Activated CD4-positive, alpha-beta T cell treated with anti-CD3 and anti-CD28 coated beads for 36 hours (primary cell): ENCODE measurements at regions not wholly inside any gene's neighbourhood (a gene's known extent, or its start where the extent isn't known, plus 50 kb on each side); places are given as distances from the start of the nearest gene placed in this dataset.

Source experiments
- ATAC-seq: fragments of 200-7000 bp; cut with Tn5 transposase; one replicate; pipeline ENCODE4 v1.10.0; 2021; ENCODE audit warnings: mild to moderate bottlenecking, moderate library complexity
- CTCF ChIA-PET: fragments of 350-600 bp; sonication (Branson Sonifier 250); formaldehyde crosslinking; loops from one replicate; lab custom pipeline; 2021; ENCODE audit warnings: antibody characterized with exemption; lab: Charles Lee
- POLR2A ChIA-PET: fragments of 350-600 bp; sonication (Branson Sonifier 250); formaldehyde crosslinking; loops from one replicate; lab custom pipeline; 2021; ENCODE audit warnings: antibody characterized with exemption, inconsistent platforms; lab: Charles Lee
- DNase-seq: peaks from one replicate; pipeline ENCODE4 v3.0.0-alpha.2; 2020
- H3K27ac Mint-ChIP-seq: one replicate; pipeline ENCODE4 v1.8.0; 2021; ENCODE audit warnings: mixed read lengths
- H3K27me3 Mint-ChIP-seq: one replicate; pipeline ENCODE4 v1.8.0; 2021; ENCODE audit warnings: mixed read lengths
- H3K36me3 Mint-ChIP-seq: one replicate; pipeline ENCODE4 v1.8.0; 2021; ENCODE audit warnings: low read depth, mixed read lengths
- H3K4me1 Mint-ChIP-seq: one replicate; pipeline ENCODE4 v1.8.0; 2021; ENCODE audit warnings: mixed read lengths
- H3K4me3 Mint-ChIP-seq: one replicate; pipeline ENCODE4 v1.8.0; 2021; ENCODE audit warnings: mild to moderate bottlenecking, moderate library complexity, mixed read lengths
- H3K9me3 Mint-ChIP-seq: one replicate; pipeline ENCODE4 v1.8.0; 2021; ENCODE audit warnings: low read depth, mixed read lengths
- intact Hi-C, 2 experiments: fragments of 100-400 bp; cut with DNase I in 1 of 2; cut with micrococcal nuclease in 1 of 2; formaldehyde crosslinking; loops; one replicate each; pipeline versions ENCODE4 v1.14.2 to v1.15.1; 2022 to 2024; cut with DNase I, micrococcal nuclease

DNA sequence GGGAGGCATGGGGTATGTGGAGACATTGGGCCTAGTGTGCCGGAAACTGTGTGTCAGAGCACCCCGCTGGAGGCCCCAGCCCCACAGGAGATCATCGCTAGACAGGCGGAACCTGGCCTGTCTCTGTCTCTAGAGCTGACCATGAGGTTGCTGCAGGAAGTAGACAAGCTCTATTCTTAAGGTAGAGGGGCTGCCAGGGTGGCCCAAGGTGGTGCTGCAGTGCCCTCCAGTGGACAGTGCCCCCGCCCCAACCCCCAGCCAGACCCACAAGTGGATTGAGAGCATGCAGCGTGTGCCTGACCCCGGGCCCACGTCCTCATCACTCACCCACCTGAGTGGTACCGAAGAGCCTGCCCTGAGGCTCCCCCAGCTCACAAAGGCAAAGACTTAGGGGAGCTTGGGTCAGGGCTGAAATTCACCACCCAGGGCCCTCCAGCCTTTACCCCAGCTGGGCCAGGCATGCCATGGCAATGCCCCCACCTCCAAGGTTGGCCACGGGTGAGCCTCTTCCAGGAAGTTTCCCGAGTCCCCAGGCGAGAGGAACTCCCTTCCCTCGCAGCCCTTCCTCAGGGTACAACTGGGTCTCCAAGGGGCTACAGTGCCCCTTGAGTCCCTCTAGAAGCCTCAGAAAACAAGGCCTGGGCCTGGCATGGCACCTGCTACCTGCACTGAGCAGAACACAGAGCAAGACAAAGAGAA lies 155.0 kb downstream of the TTC32 start:
- CTCF ChIA-PET: interaction anchor here (0.7 kb wide), 1 partner anchor 765 kb away, joined by 3 read pairs; no protein-coding TSS in a partner anchor
- Mint-ChIP-seq H3K4me1 (no peaks in the 10 kb centered on the region), H3K27me3 (no peaks in the 10 kb centered on the region), H3K27ac (no peak overlapping the region), H3K36me3 (no peaks in the 10 kb centered on the region), H3K4me3 (no peak overlapping the region), H3K9me3 (no peaks in the 10 kb centered on the region)
- intact Hi-C loops: no loop called here
- DNase-seq (peak; percentile 40), ATAC-seq (no peak)
- POLR2A ChIA-PET: no interaction called here

DNA sequence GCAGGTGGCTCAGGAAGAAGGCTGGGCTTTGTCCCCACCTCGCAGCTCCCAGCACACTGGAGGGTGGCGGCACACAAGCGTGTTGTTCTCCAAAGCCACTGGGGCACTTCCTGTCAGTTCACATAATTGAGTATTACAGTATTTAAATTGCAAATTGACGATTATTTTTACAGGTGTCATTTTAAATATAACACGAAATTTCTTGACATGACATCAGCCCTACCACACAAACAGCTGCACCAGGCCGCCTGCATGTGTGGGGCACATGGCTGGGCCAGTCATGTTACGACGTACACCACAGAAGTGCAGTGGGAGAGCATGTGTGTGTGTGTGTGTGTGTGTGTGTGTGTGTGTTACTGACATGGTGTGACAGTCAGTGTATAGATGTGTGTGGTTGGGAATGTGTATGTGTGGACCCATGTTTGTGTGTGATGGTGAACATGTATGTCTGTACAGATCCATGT lies 155.6 kb downstream of the TTC32 start:
- no peak overlapping the region for H3K4me3 Mint-ChIP-seq
- H3K27me3 Mint-ChIP-seq: peaks cover 2% of the 10 kb centered on the region
- H3K36me3 Mint-ChIP-seq: no peaks in the 10 kb centered on the region
- DNase-seq: no peak
- ChIA-PET CTCF (no interaction called here), POLR2A (no interaction called here)
- H3K27ac Mint-ChIP-seq: no peak overlapping the region
- no peaks in the 10 kb centered on the region for H3K4me1 Mint-ChIP-seq
- no peak for ATAC-seq
- H3K9me3 Mint-ChIP-seq: no peaks in the 10 kb centered on the region
- intact Hi-C loops: no loop called here

DNA sequence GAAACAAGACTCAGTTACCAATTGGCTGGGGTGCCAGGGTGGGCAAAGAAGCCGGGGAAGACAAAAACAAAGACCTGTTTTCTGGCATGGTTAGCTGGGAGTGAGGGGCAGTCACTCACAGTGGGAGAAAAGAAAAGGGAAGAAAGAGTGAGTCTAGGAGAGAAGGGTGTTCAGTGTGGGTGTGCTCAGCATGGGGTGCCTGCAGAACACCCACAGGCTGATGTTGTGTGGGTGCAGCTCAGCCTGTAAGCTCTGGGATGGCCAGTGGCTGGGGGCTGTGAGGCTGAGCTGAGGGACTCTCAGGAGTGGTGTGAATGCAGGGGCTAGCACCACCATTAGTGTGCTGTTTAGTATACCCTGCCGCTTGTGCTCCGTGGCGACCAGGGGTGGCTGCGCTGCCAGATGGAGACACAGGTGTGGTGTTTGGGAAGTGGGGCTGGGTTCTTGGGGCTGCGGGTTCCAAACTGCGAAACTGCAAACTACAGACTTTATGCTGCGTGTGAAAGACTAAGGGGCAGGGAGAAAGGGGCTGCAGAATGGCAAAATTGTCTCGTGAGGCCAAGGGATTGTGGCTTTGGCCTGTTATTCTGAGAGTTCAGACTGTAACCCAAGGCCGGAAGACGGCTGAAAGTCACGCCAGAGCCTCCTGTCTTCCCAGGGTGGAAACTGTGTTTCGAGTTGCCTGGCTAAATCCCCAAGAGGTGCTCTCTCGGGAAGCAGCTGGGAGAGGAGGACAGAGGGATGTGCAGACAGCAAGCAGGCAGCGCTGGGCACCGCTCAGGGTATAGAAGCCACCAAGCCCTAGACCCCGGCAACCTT lies 156.3 kb downstream of the TTC32 start:
- Mint-ChIP-seq H3K9me3 (no peaks in the 10 kb centered on the region), H3K27ac (no peak overlapping the region), H3K4me3 (no peak overlapping the region), H3K36me3 (no peaks in the 10 kb centered on the region), H3K4me1 (no peaks in the 10 kb centered on the region), H3K27me3 (peaks cover 2% of the 10 kb centered on the region)
- CTCF ChIA-PET: no interaction called here
- ATAC-seq: no peak
- intact Hi-C loops: no loop called here
- POLR2A ChIA-PET: no interaction called here
- DNase-seq: no peak

DNA sequence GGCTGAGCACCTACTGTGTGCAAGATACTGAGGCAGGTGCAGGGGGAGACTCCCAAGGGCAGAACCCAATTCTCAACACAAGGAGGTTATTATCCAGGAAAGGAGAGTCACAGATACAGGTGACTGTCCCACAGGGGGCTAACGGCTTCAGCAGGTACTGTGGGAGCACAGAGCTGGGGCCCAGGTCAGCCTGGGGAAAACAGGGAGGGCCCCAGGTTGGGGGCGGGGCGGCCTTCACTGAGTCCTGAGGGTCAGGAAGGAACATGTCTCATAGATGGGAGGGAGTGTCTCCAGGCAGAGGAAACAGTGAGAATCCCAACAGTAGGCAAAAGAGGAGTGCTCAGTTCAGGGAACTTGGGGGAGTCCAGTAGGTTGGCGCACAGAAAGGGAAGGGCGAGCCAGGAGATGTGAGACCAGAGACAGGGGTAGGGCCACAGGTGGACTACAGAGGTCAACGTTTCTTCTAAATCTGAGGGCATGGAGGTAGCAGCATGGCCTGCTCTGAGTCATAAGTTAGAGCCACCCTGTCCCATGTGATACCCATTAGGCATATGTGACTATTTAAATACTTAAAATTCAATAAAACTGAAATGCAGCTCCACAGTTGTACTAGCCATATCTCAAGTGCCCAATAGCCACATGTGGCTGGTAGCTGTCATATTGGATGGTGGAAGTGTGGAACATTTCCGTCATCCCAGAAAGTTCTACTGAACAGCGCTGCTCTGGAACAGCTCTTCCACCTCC lies 157.2 kb downstream of the TTC32 start:
- DNase-seq: no peak
- intact Hi-C loops: no loop called here
- CTCF ChIA-PET: interaction anchor here (0.6 kb wide), 1 partner anchor 28 kb away, joined by 4 read pairs; no protein-coding TSS in a partner anchor
- H3K36me3 Mint-ChIP-seq: no peaks in the 10 kb centered on the region
- no peak overlapping the region for H3K4me3 Mint-ChIP-seq
- no peaks in the 10 kb centered on the region for H3K9me3 Mint-ChIP-seq
- ATAC-seq: no peak
- POLR2A ChIA-PET: no interaction called here
- H3K27ac Mint-ChIP-seq: no peak overlapping the region
- H3K4me1 Mint-ChIP-seq: no peaks in the 10 kb centered on the region
- H3K27me3 Mint-ChIP-seq: peaks cover 4% of the 10 kb centered on the region

DNA sequence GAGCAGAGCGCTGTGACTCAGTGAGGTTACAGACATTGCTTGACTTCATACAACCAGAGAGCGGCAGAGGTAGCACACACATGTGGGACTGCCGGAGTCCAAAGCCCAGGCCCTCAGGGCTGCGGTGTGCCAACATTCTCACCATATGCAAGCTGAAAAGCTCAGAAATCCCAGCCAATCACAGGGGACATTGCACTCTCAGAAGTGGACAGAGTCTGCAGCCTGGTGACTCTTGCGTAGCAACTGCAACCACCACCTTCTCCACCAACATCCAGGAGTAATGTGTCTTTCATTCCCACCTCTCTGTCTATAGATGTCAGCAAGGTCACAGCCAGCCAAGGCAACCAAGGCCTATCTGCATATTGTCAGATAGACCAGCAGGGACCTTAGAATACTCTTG lies 158.1 kb downstream of the TTC32 start:
- intact Hi-C loops: no loop called here
- no peaks in the 10 kb centered on the region for H3K36me3 Mint-ChIP-seq
- ChIA-PET POLR2A (no interaction called here), CTCF (no interaction called here)
- H3K27me3 Mint-ChIP-seq: peaks cover 4% of the 10 kb centered on the region
- H3K9me3 Mint-ChIP-seq: no peaks in the 10 kb centered on the region
- ATAC-seq (no peak), DNase-seq (no peak)
- no peak overlapping the region for H3K27ac Mint-ChIP-seq
- H3K4me3 Mint-ChIP-seq: no peak overlapping the region
- no peaks in the 10 kb centered on the region for H3K4me1 Mint-ChIP-seq

DNA sequence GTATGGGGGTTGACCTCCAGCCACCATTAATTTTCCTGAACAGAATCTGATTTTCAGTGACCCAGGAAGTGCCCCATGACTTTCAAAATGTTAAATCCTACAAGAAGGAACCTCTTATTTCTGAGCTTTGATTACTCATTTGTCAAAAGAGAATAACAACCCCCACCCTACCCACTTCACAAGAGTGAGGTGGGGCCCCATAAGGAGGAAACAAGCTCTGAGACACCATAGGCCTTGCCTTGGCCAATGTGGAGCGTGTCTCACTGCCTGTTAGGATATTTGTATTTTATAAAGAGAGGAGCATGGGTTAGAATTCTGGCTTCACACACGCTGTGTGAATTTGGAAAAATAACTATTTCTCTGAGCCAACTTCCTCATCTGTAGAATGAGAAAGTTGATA lies 158.9 kb downstream of the TTC32 start:
- Mint-ChIP-seq H3K4me3 (no peak overlapping the region), H3K36me3 (no peaks in the 10 kb centered on the region), H3K4me1 (no peaks in the 10 kb centered on the region), H3K27ac (no peak overlapping the region), H3K9me3 (no peaks in the 10 kb centered on the region), H3K27me3 (peaks cover 9% of the 10 kb centered on the region)
- ATAC-seq: no peak
- CTCF ChIA-PET: interaction anchor here (0.6 to 0.9 kb wide), 2 partner anchors 19 to 146 kb away, joined by 3 to 4 read pairs; no protein-coding TSS in a partner anchor
- no peak for DNase-seq
- intact Hi-C loops: no loop called here
- POLR2A ChIA-PET: no interaction called here

DNA sequence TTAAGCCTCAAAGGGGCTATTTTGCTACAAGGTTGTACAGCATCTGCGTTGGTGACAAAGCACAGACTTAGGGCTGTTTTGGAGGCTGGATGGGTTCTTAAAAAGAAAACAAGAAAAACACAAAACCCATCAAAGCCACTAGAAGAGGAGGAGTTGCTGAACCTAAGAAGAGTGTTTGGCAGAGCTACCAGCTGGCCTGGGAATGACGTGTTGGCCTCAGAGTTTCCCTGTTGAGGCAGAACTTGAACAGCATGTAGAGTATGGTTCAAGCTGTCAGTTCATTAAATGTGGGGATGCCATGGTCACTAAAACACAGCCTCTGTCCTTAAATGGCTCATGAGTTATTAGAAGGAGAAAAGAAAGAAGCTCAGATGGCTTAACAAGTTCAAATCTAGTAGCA lies 162.5 kb downstream of the TTC32 start:
- no peak for DNase-seq
- H3K36me3 Mint-ChIP-seq: no peaks in the 10 kb centered on the region
- H3K27ac Mint-ChIP-seq: no peak overlapping the region
- intact Hi-C loops: no loop called here
- peaks cover 19% of the 10 kb centered on the region for H3K27me3 Mint-ChIP-seq
- ChIA-PET POLR2A (no interaction called here), CTCF (no interaction called here)
- H3K4me1 Mint-ChIP-seq: no peaks in the 10 kb centered on the region
- ATAC-seq: no peak
- no peak overlapping the region for H3K4me3 Mint-ChIP-seq
- no peaks in the 10 kb centered on the region for H3K9me3 Mint-ChIP-seq

DNA sequence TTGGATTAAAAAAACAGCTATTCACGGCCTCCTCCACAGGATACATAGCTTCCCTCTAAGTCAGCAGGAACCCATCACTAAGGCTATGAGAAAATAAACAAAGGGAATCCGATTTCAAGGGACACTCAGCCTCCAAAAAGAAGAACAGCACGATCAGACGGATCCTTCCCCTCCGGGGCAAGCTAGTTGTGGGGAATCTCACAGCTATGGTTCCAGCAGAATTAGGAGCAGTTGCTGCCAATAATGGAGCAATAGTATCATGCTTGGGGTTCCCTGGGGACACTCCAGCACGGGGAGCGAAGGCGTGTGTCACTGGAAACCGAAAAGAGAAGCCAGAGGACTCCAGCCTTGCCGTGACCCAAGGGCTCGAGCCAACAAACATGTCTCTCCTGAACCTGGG lies 163.1 kb downstream of the TTC32 start:
- Mint-ChIP-seq H3K4me3 (no peak overlapping the region), H3K4me1 (no peaks in the 10 kb centered on the region), H3K36me3 (no peaks in the 10 kb centered on the region), H3K27me3 (peaks cover 19% of the 10 kb centered on the region), H3K27ac (no peak overlapping the region), H3K9me3 (no peaks in the 10 kb centered on the region)
- CTCF ChIA-PET: no interaction called here
- ATAC-seq (no peak), DNase-seq (no peak)
- POLR2A ChIA-PET: no interaction called here
- intact Hi-C loops: no loop called here

DNA sequence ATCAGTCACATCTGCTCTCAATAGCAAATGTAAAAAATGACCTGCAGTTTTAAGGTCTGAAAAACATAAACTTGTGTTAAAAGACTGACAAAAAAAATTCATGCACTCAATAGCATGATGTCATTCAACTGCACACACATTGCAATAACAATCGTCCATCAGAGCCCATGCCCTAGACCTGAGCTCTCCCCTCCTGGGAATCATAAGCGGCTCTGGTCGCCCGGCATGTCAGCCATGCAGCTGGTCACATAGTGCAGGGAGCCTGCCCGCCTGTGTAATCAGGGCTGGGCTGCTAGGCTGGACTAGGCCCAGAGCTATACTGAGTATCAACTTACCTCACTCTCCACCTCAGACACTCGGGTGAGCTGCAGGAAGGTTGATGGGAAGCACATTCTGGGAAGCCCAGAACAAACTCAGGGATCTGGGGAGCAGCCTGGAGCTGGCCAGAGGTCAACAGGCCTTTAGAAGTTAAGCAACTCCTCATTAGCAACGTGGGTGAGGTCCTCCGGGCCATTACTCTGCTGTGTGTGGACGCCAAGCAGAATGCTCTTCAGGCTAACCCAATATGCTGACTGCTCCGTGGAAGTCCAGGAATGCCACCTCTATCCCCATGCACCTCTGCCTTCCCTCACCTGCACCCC lies 165.5 kb downstream of the TTC32 start:
- Mint-ChIP-seq H3K36me3 (no peaks in the 10 kb centered on the region), H3K27ac (no peak overlapping the region), H3K4me1 (no peaks in the 10 kb centered on the region), H3K4me3 (no peak overlapping the region), H3K9me3 (no peaks in the 10 kb centered on the region), H3K27me3 (peaks cover 21% of the 10 kb centered on the region)
- POLR2A ChIA-PET: no interaction called here
- no peak for DNase-seq
- CTCF ChIA-PET: no interaction called here
- no peak for ATAC-seq
- intact Hi-C loops: no loop called here

DNA sequence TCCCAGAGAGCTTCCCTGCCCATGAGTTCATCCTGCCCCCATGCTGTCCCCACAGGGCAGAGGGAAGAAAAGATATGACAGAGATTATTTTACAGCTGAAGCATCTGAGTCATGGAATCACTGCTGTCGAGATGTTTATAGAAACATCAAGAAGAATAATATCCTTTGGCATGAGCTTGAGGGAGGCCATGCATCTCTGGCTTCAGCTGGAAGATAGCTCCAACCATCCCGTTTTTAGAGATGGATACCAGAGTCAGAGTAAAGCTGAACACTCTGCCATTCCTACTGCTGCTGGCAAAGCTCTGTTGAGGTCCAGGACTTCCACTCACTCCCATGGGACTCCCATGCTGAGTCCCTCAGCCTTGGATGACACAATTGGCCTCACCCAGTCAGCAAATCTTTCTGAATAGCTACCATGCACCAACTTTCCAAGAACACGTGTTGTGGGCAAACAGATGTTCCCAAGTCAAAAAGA lies 167.8 kb downstream of the TTC32 start:
- intact Hi-C loops: no loop called here
- CTCF ChIA-PET: no interaction called here
- Mint-ChIP-seq H3K27me3 (peaks cover 19% of the 10 kb centered on the region), H3K4me1 (no peaks in the 10 kb centered on the region), H3K4me3 (no peak overlapping the region), H3K27ac (no peak overlapping the region), H3K9me3 (no peaks in the 10 kb centered on the region), H3K36me3 (no peaks in the 10 kb centered on the region)
- DNase-seq (no peak), ATAC-seq (no peak)
- POLR2A ChIA-PET: no interaction called here

DNA sequence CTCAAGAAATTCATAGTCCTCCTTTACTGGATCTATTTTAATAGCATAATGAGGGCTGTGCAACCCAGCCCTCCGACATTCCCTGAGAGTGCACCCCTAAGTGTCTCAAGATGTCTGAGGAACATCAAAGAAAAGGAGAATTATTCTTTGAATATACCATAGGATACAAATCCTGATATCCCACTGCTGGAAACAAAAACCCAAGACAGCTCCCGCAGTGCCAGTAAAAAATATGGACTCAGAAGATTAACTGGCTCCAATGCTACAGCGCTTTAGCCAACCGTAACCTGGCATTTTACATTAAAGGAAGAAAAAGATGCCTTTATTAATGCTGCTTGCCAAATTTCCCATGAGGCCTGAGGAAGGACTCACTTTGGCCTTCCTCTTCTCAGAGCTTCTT lies 168.4 kb downstream of the TTC32 start:
- intact Hi-C loops: no loop called here
- Mint-ChIP-seq H3K9me3 (no peaks in the 10 kb centered on the region), H3K36me3 (no peaks in the 10 kb centered on the region), H3K27me3 (peaks cover 19% of the 10 kb centered on the region), H3K4me1 (no peaks in the 10 kb centered on the region), H3K4me3 (no peak overlapping the region), H3K27ac (no peak overlapping the region)
- ATAC-seq (no peak), DNase-seq (no peak)
- POLR2A ChIA-PET: no interaction called here
- CTCF ChIA-PET: no interaction called here
